HG02763 (cell line): ENCODE measurements at regions not wholly inside any gene's neighbourhood (a gene's known extent, or its start where the extent isn't known, plus 50 kb on each side); places are given as distances from the start of the nearest gene placed in this dataset.

Experiments
- ATAC-seq: cut with Tn5 transposase; IDR thresholded peaks from one replicate; pipeline ENCODE4 v1.9.1; 2021; ENCODE audit warnings: mild to moderate bottlenecking, moderate library complexity; ENCODE audit not compliant: unreplicated experiment

DNA sequence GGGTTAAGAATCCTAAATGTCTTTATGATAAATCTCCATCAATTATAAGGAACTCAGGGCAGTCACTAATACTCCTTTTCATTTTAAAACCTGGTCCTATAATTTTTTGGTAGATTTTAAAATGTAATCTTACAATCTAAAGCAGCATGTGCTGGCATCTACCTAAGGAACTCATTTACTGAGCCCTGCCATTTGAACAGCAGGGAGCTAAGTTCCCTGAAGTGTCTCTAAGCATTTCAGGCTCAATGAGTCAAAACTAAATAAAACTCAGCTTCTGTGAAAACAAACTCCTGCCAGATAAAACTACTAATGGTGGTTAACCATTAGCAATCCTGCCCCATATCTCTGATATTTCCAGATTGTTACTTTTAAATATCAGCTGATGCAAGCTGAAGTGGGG lies 1371.8 kb upstream of the PRMT6 start:
- ATAC-seq = no peak

DNA sequence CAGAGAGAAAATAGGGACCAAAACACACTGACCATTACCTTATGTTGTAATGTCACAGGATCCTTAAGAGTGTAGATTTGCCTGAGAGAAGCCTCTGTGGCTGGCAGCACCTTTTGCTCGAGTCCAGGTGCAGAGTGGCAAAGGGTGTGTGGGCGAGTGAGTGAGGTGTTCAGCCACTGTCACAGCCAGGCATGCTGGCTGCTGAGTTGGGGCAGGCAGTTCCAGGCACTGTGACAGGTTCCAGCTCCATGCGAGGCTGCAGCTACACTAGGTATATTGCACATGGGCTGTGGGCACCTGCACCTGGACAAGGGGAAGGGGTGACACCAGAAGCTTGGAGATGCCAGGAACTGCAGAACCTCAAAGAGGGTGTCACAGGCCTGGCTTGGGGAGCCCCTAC lies 1370.4 kb upstream of the PRMT6 start:
- ATAC-seq = no peak

DNA sequence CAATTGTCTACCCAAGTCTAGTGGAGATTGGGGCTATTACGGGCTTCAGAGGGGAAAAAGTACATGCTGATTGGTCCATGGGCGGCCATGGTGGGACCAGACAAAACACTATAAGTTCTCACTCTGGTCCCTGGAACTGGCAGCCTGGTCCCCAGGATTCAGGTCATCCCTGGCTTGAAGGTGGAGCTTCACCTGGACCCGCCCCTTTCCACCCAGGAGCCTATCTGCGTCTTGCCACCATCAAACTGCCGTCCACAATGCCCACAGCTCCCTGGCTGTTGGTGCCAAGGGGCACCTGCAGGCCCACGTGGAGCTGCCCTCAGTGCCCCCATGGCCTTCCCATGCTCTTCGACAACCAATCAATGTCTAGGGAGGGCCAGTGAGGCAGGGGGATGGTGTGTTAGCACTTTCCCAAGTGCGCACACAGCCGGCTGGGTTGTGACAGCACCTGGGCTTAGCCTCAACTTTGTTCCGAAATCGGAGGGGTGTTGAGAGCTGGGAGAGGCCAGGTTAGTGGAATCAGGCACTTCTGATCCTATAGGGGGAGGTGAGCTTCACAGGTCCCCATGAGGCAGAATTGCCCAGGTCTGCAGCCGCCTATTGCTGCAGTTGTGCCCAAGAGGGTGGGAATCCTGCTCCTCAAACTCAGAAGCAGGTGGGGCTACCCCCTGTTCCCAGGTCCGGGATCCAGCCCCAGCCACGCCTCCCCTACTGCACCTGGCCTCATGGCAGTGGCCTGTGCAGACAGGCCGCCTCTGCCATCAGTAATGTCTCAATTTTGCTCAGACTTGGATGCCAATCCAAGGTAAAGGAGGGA lies 1369.4 kb upstream of the PRMT6 start:
- no peak for ATAC-seq

DNA sequence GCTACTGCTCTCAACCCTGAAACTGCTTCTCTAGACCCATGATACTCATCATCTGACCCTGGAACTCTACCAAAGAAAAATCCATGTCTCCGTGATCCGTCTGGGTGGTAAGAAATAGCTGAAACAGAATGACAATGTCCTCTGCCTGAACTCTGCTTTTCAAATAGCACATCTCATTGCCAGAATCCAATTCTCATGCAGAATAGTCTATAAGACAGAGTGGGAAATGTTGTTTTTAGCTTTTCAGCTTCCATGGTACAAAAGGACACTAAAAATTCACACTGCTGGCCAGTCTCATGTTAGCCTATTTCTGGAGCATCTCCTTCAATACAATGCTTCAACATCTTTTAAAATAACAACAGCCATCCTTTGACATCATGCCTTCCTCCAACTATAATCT lies 1355.8 kb upstream of the PRMT6 start:
- ATAC-seq = no peak

DNA sequence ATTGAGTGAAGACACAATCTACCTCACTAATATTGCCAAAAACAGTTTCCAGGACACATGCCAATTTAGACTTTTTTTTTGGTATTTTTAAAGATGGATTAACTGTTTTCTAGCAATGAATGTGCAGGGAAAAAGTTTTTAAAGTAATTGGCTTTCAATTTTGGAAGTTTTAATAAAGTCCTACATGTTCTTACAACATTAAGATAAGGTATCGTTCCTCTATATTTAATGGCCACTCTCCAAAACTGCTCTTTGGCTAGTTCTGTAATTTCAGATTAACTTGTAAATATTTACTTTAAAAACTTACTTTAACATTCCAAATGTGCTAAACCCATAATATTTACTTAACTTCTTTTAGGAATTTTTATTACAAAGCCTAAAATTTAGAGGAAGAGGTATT lies 1332.2 kb upstream of the PRMT6 start:
- no peak for ATAC-seq

DNA sequence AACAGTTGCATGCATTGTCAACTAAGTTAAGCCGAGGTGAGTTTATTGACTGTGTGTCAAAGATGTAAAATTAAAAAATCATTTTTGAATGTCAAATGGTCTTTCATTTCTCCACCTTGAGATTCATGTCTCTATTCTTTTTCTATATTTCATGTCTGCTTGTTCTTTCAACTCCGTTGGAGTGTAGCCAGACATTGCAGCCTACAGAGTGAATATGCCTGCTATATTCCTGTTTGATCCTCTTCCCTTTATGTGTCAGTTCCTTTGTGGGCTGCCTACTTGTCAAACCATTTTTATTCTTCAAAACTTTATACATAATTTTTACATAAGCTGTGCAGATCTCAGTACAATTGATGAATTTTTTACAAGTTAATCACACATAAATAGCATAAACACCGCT lies 1325.8 kb upstream of the PRMT6 start:
- no peak for ATAC-seq

DNA sequence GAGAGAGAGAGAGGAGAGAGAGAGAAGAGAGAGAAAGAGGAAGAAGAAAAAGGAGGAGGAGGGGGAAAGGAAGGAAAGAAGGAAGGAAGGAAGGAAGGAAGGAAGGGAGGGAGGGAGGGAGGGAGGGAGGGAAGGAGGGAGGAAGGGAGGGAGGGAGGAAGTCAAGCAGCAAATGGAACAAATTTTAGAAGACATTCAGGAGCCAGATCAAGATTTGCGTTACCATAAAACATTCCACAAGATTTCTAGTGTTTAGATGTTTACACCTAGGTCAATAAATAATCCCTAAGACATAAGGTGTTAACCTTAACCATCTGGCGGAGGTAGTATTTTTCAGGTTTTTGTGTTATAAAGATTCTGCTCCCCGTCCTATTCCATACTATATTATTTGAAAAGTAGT lies 1320.1 kb upstream of the PRMT6 start:
- no peak for ATAC-seq

DNA sequence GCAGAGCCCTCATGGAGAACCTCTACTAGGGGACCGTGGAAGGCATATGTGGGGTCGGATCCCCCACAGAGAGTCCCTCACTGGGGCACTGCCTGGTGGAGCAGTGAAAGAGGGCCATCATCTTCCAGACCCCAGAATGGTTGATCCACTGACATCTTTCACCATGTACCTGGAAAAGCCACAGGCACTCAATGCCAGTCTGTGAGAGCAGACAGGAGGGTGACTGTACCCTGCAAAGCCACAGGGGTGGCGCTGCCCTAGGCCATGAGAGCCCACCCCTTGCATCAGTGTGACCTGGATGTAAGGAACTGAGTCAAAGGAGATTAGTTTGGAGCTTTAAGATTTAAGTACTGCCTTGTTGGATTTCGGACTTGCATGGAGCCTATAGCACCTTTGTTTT lies 1276.7 kb upstream of the PRMT6 start:
- no peak for ATAC-seq

DNA sequence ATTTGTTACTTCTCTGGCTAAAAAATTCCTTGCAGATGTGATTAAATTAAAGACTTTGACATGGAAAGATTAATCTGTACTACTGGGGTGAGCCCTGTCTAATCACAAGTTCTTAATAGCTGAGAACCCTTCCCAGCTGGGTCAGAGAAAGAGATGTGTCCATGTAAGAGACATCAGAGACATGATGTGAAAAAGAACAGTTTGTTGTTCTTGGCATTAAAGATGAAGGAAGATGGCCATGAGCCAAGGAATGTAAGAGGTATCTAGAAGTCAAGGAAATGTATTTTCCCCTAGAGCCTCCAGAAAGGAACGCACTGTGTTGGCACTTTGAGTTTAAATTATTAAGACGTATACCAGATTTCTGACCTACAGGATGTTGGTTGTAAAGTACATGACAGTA lies 1271.5 kb upstream of the PRMT6 start:
- ATAC-seq = no peak

DNA sequence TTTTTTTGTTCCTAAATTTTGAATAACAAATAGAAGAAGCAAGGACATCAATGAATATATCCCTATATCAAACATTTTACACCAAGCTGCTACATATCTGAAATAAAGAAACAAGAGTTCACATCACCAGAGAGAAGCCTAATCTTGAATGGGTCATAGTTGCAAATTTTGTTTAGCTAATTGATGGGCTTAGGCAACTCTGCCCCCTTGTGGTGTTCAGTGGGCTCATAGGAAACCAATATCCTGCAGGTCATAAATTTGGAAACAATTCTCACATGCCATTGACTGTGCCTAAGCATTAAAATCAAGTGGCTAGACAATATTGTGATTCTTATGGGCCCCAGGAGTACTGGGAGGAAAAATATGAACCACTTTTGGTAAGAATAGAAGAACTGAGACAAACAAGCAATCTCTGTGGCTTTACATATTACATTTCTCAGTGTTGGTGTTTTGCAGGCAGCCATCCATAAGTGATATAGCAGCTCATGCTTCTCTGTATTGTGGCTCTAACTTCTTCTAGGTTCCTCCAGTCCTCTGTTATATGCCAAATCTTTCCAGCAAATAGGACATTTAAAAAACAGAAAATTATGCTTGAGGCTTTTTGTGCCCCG lies 1262.8 kb upstream of the PRMT6 start:
- no peak for ATAC-seq

DNA sequence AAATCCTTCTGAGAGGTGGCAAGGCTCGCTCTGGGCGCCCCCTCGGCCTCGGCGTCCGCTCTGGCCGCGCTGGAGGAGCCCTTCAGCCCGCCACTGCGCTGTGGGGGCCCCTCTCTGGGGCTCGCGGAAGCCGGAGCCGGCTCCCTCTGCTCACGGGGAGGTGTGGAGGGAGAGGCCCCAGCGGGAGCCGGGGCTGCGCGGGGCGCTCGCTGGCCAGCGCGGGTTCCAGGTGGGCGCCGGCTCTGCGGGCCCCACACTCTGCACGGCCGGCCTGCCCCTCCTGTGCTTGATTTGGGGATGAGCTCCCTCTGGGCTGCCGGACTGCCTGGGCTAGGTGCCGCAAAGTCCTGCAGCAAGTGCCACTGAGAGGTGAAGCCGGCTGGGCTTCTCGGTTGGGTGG lies 1260.7 kb upstream of the PRMT6 start:
- no peak for ATAC-seq

DNA sequence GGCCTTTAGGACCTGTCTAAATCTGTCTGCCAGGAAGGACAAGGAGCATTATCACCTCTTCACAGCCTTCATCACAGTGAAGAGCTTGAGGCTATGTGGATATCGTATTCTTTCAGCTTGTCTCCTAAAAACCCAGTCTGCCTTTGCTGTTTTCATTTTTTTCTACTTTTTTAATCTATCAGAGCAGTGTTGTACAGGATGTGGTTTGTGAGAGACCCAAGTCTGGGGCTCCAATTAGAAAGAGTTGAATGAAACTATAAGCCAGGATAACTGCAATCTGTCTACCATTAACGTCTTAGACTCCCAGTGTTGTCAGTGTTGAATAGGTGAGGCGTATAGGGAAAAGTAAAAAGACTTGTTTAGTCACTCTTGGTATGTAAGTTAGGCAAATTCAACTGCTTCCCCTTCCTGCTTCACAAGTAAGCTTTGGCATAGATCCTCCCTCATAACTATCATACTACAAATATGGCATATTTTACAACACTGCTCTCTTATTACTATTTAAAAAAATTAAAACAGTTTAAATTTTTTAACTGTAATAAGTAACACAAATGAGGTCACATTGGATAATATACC lies 1225.8 kb upstream of the PRMT6 start:
- ATAC-seq = no peak

DNA sequence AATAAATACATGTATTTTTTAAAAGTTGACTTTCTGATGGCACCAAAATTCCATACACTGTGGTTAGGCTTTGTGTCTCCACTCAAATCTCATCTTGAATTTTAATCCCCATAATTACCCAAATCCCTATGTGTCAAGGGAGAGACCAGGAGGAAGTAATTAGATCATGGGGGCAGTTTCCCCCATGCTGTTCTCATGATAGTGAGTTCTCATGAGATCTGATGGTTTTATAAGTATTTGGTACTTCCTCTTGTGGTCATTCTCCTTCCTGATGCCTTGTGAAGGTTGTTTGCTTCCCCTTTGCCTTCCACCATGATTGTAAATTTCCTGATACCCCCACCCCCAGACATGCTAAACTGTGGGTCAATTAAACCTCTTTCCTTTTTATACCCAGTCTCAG lies 1218.4 kb upstream of the PRMT6 start:
- no peak for ATAC-seq

DNA sequence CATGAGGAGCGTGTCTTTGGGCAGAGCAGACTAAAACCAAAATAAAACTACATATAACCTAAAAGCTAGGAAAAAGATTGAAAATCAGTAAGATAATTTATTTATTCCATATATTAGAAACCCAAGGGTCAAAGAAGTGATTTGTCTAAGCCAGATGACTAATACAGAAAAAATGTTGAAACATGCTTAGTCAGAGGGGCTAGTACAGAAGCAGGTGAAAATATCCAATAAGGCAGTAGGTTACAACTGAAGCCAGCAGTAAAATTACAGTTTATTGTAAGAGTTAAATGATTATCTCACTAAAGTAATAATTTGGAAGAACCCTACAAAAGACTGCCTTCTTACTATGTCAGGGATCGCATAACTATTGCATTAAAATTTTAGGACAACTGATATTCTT lies 1190.9 kb upstream of the PRMT6 start:
- no peak for ATAC-seq

DNA sequence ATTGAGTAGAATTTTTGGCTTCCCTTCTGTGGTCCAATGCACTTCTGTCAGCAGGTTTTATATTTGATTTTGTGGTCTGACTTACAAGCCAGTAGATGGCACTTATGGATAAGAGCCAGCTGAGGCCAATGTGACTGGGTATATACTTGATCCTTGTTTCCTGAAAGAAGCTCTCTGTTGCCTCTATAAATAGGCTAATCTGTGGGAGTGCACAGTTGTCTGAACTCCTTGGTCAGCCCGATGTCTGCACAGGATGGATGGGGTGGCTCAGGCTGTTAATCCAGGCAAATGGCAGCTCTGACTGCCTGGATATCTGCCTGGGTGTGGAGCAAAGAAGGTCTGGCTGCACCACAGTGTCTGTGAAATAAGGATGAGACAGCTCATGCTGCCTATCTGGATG lies 1183.7 kb upstream of the PRMT6 start:
- no peak for ATAC-seq

DNA sequence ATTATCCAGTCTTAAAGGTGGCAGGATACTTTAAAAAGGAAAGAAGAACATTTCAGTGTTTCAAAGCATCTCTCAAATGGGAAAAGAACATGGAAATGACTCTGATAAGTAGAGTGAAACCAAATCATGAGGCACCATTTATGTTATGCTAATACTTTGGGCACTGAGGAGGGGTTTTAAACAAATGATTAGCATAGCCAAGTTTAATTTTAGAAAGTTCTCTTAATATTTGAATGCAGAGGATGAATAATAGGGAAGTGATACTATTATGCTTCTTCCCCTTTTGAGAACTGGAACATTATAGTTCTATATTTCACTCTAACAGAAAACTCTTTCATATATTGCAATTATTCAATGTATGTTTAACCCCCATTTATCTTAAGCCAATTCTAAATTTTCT lies 1181.9 kb upstream of the PRMT6 start:
- ATAC-seq = no peak

DNA sequence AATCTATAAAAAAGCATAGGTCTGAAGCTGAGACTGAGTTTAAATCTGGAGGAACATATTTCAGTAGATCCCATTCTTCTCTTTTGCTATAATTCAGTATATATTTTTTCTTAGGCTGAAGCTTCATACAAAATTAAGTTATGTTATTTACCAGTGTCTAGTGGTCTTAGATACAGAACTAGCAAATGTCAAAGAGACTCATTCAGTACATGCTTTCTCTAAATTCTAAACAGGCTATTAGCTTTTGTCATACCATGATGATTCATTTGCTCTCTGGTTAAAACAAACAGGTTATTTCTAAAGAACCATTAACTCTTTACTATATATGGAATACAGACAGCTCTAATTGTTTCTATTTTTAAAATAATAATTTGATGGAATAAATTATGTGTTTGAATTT lies 1170.2 kb upstream of the PRMT6 start:
- ATAC-seq = no peak

DNA sequence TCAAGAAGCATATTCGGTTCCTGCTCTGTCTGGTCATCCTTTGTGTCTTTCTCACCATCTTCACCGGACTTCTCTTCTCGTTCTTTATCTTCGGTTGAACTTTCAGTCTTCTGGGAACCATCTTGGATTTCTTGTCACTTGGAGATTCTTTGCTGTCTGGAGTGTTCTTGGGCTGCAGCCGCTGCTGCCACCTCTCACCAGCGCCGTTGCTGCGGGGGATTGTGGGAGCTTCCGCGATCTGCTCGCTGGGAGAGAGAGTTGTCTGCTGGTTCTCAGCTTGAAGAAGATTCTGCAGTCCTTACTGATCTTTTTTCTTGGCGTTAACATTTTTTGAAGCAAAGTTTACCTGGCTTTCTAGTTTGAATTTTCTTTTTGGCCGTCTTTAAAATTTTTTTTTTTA lies 1165.2 kb upstream of the PRMT6 start:
- no peak for ATAC-seq

DNA sequence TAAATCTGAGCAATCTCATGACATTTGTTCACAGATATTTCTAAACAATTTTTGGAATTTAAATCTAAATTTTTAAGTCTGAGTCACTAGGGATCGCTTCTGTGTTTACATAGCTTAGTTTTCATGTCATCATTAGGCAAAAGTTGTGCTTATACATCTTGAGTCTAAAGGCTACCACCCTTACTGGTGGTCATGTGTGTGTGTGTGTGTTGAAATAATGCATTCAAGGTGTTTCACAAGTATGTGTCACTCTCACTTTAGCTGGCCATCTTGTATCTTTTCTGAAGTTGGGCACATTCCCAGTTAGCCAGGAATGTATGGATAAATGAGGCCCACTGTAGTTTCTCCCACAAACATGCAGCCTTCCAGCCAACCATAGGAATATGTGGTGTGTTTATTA lies 1162.5 kb upstream of the PRMT6 start:
- ATAC-seq = no peak

DNA sequence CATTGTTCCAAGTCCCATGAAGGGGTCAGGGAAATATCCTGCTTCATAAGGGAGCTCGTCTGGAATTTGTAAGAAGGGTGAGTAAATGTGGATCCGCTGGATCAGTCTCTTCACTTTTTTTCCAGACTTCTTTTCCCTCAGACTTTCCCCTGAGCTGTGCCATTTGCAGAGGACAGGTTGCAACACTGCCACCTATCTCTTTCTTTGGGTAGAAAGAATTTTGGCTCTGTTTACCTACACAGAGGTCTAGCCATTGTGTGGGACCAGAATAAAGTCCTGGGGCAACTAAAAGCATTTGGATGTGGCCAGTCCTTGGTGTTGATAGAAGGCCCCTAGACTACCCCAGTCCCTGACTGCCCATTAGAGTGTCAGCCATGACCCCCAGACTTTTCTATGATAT lies 1146.7 kb upstream of the PRMT6 start:
- ATAC-seq = no peak

DNA sequence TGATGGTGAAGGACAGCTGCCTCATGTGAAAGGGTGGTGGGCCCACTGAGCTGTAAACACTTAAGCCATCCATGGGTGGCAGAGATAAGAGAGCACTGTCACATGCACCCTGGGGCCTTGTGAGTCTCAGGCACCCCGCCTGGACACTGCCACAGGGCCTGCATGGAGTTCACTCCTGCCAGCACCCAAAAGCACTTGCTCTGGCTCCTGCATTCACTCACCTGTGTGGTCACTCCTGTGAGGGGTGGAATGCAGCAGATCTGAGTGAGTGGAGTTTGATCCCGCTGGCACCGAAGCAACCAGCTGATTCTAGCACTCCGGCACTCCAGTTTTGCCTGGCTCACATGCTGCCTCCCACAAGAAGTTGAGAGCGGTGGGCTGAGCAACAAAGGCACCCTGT lies 1142.1 kb upstream of the PRMT6 start:
- ATAC-seq = no peak

DNA sequence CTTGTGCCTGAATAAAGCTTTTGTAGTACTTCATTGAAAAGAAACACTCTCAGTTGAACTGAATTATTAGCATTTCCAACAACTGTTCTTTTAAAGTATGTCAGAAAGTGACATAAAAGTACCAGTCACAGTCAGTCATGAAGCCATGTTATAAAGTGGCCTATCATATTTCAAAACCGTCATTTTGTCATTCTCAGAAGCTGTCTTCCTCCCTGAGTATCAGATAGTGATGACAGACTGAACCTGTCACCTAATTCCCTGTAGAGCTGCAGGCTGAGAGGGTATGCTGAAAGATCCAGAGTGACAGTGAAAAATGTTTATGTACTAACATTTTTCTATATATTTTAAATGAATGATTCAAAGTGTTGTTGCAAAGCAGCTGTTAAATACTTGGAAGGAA lies 1121.7 kb upstream of the PRMT6 start:
- ATAC-seq = no peak

DNA sequence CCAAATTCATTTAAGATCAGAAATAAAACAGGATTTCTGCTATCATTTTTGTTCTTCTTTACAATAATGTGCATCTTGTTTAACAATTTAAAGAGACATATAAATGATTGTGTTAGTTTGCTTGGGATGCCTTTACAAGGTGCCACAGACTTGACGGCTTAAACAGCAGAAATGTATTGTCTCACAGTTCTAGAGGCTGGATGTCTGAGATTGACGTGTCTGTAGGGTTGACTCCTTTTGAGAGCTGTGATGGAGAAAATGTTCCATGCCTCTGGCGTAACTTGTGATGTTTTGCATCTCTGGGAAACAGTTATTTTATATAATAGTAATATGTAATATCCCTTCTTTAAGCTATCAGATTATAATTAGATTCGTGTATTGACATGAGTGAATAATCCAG lies 1091.6 kb upstream of the PRMT6 start:
- no peak for ATAC-seq
